ENCODE measurements at regions not wholly inside any gene's neighbourhood (a gene's known extent, or its start where the extent isn't known, plus 50 kb on each side); places are given as distances from the start of the nearest gene placed in this dataset.

DNA sequence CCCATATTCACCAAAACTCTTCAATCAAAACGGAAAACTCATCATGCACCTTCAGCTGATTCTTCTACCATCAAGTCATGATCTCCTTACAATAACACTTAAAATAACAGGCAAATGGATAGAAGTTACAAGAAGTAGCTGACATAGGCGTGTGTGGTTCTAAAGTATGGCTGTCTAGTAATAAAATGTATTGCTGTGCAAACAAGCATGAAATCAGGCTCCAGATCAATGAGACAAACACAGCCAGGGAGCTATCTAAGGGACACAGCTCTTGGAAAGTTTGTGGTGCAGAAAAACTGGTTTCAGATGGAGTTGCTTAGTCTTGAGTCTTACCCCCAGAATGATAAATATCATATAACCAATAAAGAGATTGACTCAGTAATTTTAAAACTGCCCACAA lies 434.8 kb upstream of the NOX3 start:
- TF ChIP-seq, protein P1, sequence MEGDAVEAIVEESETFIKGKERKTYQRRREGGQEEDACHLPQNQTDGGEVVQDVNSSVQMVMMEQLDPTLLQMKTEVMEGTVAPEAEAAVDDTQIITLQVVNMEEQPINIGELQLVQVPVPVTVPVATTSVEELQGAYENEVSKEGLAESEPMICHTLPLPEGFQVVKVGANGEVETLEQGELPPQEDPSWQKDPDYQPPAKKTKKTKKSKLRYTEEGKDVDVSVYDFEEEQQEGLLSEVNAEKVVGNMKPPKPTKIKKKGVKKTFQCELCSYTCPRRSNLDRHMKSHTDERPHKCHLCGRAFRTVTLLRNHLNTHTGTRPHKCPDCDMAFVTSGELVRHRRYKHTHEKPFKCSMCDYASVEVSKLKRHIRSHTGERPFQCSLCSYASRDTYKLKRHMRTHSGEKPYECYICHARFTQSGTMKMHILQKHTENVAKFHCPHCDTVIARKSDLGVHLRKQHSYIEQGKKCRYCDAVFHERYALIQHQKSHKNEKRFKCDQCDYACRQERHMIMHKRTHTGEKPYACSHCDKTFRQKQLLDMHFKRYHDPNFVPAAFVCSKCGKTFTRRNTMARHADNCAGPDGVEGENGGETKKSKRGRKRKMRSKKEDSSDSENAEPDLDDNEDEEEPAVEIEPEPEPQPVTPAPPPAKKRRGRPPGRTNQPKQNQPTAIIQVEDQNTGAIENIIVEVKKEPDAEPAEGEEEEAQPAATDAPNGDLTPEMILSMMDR (IDR thresholded peaks at IDR 0.05; ENCODE audit: low read depth, low read length), result no peak

DNA sequence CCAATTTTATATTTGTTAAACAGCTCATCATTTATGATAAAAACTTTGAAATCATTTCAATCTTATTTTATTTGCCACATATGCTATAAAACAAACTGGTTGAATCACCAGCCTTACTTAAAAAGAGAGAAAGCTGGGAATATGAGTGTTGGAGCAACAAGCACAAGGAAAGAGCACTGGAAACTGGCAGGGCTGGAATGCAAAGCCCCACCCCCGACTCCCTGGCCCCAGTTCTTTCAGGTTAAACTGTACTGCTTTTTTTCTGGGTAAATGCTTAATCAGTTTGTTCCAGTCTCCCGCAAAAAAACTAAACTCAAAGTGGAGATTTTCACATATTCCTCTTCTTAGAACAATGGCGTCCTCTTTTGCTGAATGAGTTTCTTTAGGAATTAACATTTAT lies 433.8 kb upstream of the NOX3 start:
- Histone ChIP-seq H3K4me3 (ENCODE audit: low read depth, low read length) (no peak overlapping the region), H3K27me3 (no peaks in the 10 kb centered on the region), H3K36me3 (no peaks in the 10 kb centered on the region), H3K9me3 (no peaks in the 10 kb centered on the region), H3K4me1 (peaks cover 1% of the 10 kb centered on the region; the same call in 1 of the 2 replicates)
- DNase-seq, result no peak
- TF ChIP-seq, protein P1 (IDR thresholded peaks at IDR 0.05; ENCODE audit: low read depth, low read length), result no peak

More for the DNA sequence above, 434.8 kb upstream of the NOX3 start:
- Histone ChIP-seq H3K4me3 (ENCODE audit: low read depth, low read length) (no peak overlapping the region), H3K36me3 (no peaks in the 10 kb centered on the region), H3K27me3 (no peaks in the 10 kb centered on the region), H3K9me3 (no peaks in the 10 kb centered on the region), H3K4me1 (no peaks in the 10 kb centered on the region)
- no peak for DNase-seq

DNA sequence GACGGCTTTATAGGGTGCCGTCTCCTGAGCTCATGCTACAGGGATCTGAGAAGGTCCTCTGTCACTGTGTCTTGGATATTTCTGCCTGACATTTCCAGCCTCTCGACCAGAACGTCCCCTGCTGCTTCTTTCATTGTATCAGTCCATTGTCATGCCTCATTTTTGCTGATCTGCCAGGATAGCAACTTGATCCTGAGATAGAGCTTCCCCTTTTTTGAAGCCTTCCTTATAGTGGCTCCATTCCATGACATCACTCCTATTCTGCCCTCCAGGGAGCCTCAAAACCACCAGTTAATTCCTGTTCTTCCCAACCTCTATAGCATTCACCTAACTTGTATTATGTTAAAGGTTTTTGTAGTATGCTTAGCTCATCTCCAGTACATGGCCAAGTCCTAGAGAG lies 431.8 kb upstream of the NOX3 start:
- H3K36me3 ChIP-seq, result no peaks in the 10 kb centered on the region
- peaks cover 4% of the 10 kb centered on the region; the same call in 1 of the 2 replicates for H3K4me1 ChIP-seq
- H3K4me3 ChIP-seq (ENCODE audit: low read depth, low read length), result no peak overlapping the region
- H3K9me3 ChIP-seq, result no peaks in the 10 kb centered on the region
- TF ChIP-seq, protein P1 (IDR thresholded peaks at IDR 0.05; ENCODE audit: low read depth, low read length), result no peak
- no peaks in the 10 kb centered on the region for H3K27me3 ChIP-seq
- DNase-seq, result no peak

DNA sequence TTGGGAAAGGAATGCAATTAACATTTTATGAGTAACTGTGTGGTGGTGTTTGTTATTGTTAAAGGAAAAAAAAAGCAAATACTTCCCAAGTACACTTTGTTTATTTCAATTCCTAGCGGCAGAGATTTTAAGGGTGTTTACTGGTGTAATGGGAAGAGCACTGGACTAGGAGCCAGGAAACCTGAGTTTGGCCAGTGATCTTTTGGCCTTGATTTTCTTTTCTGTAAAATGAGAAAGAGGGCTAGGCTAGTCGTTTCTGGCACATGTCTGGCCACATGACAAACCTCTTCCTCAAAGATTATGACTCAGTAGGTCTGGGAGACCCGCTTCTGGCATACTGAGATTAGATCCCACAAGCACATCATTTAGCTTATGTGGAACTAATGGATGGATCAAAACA lies 428.1 kb upstream of the NOX3 start:
- no peak overlapping the region for H3K4me3 ChIP-seq (ENCODE audit: low read depth, low read length)
- H3K36me3 ChIP-seq, result no peaks in the 10 kb centered on the region
- H3K9me3 ChIP-seq, result no peaks in the 10 kb centered on the region
- no peak for DNase-seq
- H3K4me1 ChIP-seq, result peaks cover 4% of the 10 kb centered on the region; the same call in 1 of the 2 replicates
- H3K27me3 ChIP-seq, result no peaks in the 10 kb centered on the region
- TF ChIP-seq, protein P1 (IDR thresholded peaks at IDR 0.05; ENCODE audit: low read depth, low read length), result no peak

DNA sequence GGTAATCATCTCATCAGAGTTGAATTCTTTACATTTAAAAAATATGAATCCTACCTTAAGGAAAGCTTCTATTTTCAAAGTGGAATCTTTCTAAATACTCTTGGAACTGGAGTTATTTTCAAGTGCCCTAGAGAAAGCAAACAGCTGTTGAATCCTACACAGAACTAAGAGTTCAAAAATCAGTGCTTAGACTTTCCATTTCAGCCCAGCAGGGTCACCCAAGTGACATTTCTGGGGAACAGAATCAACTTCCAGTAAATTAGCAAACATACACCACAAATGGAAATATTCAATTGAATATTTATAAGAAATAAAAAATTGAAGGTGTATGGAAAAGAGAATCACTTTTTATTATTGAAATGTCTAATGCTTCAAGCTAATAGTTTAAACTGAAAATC lies 427.7 kb upstream of the NOX3 start:
- no peaks in the 10 kb centered on the region for H3K27me3 ChIP-seq
- H3K9me3 ChIP-seq, result no peaks in the 10 kb centered on the region
- TF ChIP-seq, protein P1 (IDR thresholded peaks at IDR 0.05; ENCODE audit: low read depth, low read length), result no peak
- peaks cover 4% of the 10 kb centered on the region; the same call in 1 of the 2 replicates for H3K4me1 ChIP-seq
- no peak for DNase-seq
- no peaks in the 10 kb centered on the region for H3K36me3 ChIP-seq
- no peak overlapping the region for H3K4me3 ChIP-seq (ENCODE audit: low read depth, low read length)

DNA sequence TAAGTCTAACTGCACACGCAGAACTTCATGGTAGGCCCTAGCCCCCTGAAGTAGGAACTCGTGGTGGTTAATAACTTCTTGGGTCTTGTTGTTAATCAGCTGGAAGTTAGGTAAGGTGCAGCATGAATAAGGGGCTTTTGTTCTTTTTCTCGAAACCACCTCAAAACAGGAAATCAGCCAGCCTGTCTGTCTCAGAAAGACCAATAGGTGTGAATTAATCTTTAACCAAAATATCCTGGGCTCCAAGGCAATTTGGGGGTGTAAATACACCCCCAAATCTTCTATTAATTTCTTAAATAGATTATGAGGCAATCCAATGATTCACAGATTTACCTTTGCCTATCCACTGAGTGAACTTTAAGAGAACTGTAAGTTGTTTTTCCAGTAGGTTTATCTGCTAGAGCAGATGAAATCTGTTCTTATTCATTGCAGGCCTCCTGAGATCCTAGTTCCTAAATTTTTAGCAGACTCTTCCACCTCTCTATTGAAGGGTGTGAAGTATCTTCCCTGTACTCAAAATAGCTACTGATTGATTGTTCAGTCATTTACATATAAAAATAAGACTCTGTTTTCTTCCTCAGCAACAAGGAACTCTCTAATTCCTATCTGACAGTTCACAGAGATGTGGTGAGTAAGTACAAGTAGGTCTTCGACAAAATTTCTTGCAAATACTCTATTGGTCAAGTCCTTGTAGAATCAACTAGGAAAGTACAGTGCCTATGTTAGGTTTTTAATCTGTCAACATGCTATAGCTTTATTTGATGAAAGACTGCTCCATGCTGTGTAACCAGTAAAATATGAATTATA lies 427.1 kb upstream of the NOX3 start:
- no peaks in the 10 kb centered on the region for H3K9me3 ChIP-seq
- no peaks in the 10 kb centered on the region for H3K36me3 ChIP-seq
- H3K4me3 ChIP-seq (ENCODE audit: low read depth, low read length), result no peak overlapping the region
- H3K27me3 ChIP-seq, result no peaks in the 10 kb centered on the region
- DNase-seq, result no peak
- TF ChIP-seq, protein P1 (IDR thresholded peaks at IDR 0.05; ENCODE audit: low read depth, low read length), result no peak
- peaks cover 4% of the 10 kb centered on the region; the same call in 1 of the 2 replicates for H3K4me1 ChIP-seq

Data from BE2C (cell line).